ENCODE measurements at regions not wholly inside any gene's neighbourhood (a gene's known extent, or its start where the extent isn't known, plus 50 kb on each side); places are given as distances from the start of the nearest gene placed in this dataset.
"Not testable (repeated sequence)": the region's sequence is repeated elsewhere in the genome, so short reads cannot be mapped to it uniquely, and the experiment has no call there.

DNA sequence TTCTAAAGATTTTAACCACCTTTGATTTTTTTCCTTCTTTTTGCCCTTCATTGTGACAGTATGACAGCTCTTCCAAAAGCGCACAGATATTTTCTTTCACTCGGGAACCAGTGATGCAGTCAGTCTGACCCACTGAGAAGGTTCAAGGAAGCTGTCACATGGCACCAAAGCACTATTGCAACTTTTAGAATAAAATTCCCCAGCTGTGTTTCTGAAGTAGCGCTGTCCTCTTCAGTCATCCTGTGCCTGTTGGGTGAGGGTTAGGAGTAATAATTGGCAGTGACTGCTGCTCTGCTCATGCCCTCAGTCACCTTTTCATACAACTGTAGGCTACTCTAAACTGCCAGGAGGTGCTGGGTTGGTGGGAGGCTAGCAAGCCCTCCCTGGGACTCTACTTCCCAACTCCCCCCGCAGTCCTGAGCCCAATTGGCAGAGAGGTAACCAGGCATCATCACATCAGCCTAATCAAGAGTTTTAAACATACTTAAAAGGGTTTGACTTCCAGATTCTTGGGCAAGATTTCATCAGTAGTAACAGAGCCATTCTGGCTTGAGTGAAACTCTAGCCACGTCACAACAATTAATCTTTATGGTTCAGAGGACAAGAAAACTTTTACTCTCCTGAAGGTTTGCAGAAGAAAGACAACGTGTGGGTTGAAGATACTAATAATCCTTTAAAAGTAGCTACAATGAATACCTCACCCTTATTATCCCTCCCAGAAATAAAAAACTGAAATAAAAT lies 473.3 kb downstream of the FBXO15 start:
- no peak for DNase-seq

DNA sequence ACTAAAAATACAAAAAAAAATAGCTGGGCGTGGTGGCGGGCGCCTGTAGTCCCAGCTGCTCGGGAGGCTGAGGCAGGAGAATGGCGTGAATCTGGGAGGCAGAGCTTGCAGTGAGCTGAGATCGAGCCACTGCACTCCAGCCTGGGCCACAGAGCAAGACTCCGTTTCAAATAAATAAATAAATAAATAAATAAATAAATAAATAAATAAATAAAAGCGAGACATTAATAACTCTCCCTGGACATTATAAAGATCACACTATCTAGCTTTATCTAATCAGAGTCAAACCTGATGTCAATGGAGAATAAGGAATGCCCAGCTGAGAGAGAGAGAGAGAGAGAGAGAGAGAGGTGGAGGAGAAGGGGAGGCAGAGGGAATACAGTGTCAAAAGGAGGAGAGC lies 476.2 kb downstream of the FBXO15 start:
- not testable (repeated sequence) for DNase-seq

DNA sequence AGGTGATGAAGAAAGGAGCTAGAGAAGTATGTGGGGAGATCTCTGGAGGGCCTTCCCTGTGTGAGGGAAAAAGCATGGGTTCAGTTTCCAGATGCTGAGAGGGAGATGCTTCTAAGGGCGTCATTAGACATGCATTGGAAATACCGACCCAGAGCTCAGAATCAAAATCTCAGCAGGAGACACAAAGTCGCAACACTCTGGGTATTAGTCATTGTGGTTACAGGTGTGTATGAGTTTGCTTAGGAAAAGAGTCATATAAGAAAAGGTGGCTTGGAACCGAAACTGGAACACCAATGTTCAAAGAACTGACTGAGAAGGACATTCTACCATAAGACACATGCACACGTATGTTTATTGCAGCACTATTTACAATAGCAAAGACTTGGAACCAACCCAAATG lies 477.1 kb downstream of the FBXO15 start:
- DNase-seq, result no peak

DNA sequence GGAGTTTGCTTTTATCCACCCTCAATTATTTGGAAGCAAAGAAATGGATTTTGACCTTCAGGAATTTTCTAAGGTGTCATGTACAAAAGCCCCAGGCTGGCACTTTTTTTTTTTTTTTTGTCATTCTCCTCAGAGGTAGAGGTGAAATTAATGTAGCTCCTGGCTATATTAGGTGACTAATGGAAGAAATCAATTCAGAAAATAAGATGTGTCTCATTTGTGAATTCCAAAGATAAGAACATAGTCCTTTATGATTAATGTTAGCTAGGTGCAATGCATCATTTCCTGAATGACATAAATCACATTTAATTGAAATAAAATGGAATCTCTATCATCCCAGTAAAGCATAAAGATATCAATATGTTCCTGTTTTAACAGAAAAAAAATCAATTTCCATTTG lies 477.6 kb downstream of the FBXO15 start:
- DNase-seq, result no peak

DNA sequence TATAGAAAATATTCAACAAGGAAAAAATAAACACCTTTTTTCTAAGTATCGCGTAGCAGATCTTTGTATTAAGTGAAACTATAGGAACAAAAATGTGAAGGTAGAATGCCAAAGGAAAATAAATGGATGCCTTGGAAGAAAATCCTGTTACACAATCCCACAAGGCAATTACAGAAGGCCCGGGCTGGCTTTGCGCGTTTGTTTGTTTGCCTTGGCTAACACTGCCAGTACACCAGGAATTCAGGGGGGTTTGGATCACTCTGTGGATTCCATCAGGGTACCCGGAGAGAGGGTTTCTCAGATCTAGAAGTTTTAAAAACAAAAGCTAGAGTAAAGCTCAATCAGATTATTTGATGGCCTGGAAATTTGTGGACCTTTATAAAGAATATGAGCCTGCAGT lies 478.3 kb downstream of the FBXO15 start:
- no peak for DNase-seq

DNA sequence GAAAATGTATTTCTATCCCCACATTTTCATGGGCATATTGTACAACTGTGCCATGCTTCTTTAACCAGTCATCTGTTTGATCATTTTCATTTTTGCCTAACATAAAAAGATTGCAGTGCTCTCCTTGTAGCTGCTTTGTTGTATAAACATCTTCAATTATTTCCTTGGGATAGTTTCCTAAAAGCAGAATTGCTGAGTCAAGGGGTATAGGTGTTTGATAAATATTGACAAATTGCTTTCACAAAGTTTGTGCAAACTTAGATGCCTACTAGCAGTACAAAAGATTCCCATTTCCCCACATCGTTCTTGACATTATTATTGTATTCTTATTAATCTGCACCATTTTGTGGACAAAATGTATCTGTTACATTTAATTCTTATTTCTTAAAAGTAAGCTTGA lies 479.6 kb downstream of the FBXO15 start:
- no peak for DNase-seq

DNA sequence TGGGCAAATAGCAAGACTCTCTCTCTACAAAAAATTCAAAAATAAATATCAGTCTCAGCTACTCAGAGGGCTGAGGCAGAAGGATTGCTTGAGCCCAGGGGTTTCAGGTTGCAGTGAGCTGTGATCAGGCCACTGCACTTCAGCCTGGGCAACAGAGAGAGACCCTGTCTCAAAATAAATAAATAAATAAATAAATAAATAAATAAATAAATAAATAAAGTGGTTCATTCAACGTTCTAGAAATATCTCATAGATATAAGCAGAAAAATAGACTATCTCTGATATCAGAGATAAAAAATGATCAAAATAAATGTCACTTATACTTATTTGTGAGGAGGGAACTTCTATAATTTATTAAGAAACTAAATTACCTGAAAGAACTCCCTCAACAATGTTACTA lies 480.9 kb downstream of the FBXO15 start:
- DNase-seq, result no peak

DNA sequence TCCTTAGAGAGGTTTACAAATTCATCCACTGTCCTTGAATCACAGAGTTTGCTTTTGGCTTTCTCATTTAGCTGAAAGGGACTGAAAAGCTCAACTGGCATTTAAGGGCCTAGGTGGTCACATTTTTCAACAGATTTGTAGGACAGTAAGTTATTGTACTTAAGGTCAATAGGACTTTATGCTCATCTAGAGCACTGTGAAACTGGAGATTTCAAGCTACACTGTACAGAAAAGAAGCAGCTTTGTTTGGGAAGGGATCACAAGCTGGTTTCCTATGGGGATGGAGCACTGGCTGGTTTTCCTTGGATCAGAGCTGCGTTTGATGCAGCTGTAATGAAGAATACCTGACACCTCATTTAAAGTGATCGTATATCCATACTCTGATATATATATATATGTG lies 482.7 kb downstream of the FBXO15 start:
- no peak for DNase-seq

DNA sequence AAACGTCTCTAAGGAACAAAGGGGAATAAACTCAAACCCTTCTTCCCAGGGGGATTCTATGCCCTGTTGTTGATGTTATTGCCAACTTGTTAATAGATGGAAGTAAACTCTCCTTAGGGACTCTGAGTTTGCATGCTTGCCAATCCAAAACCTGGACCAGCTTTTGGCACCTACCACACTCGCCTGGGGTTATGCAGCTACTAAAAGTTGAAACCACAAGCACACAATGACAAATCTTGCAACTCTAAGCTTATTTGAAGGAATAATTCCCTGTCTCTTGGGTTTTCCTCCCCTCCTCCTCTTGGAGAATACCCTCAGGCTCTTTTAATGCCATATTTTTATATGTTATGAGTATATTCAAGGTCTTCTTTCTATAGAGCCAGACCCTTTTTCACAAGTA lies 484.1 kb downstream of the FBXO15 start:
- no peak for DNase-seq

DNA sequence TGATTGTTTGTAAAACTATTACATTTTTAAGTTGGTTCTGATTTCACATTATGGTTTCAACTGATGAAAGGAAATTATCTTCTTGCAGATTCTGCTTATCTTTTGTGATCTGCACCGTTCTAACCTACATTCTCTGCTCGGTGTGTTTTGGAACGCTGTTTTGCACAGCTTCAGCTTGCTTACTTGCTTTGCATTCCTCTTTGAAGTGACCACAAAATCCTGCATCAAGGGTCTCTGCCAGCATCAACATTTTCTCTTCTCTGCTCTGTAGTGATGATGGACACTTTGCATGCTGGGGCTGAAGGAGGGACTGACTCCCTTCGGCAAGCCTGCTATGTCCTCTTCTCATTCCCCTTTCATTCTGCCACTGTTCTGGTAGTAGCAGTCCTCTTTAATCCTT lies 485.2 kb downstream of the FBXO15 start:
- no peak for DNase-seq

DNA sequence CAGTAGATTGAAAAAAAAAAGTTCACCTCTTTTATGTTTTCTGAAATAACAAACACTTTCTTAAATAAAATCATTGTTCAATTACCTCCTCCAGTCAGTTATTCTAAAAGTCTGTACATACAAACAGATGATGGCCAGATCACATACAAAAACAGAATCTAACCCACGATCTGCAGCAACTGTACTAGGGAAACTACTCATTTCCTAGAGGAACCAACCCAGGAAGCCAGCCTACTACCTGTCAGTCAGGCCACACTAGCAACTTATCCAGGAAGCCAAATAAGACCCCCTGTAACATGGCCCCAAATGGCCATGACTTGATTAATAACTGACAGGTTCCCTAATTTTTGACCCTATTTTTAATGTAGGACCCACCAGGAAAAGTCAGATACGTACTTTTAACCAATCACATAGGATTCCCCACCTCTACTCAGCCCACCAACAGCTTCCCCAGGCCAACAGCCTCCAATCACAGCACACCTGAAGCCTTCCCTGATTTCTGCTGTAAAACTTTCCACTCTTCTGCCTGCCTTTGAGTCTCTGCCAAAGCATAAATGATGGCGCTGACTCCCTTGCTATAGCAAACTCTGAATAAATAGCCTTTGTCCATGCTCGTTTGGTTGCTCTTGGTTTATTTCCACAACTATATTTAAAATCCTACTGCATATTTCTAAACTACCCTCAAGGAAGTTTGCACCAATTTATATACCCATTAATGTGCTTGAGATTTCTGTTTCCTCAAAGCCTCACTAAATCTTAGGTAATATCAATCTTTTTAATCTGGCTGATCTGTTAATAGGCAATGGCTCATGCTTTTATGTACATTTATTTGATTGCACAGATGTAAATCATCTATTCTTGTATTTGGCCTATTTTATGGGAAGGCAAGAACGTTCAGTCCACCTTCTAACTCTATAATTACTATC lies 486.4 kb downstream of the FBXO15 start:
- DNase-seq, result no peak

DNA sequence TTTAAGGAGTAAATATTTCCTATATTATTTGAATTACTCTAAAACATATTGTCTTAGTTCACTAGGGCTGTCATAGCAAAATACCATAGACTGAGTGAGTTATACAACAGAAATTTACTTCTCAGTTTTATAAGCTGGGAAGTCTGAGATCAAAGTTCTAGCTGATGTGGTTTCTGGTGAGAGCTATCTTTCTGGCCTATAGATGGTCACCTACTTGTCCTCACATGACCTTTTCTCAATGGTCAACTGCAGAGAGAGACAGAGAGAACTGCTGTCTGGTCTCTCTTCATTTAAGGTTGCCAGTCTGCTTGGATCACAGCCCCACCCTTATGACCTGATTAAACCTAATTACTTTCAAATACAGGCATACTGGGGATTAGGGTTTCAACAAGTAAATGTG lies 490.9 kb downstream of the FBXO15 start:
- DNase-seq, result no peak

DNA sequence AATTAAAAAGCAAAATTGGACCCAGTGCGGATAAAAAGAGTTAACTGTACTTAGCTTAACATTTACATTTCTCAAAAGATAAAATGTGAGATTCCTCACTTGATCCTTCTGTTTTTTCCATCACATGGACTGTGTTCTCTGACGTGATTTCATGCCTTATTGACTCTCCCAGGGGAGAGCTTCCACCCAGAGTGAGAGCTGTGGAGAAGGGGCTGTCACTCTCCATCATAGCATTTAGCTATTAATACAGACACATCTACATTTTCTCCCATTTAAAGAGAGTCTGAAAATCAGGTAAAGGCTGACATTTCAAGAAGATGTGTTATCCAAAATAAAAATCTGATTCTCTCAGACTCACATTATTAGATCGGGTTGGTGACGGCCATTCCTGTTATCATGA lies 493.8 kb downstream of the FBXO15 start:
- DNase-seq, result no peak

DNA sequence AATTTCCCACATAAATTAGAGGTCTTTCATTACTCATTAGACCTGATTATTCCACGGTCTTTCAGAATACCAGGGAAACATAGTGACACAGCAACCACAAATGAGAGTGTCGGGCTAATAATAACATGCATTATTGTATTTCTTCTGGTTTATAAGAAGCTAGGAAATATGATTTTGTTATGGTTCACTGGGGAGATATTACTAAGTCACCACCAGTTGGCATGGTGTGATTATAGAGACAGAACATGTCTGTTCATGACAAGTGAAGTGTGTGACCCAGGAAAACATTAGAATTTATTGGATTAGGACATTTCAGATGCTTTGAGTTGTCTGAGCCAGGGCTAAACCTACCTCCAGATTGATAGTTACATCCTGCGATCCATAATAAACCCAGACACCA lies 494.4 kb downstream of the FBXO15 start:
- no peak for DNase-seq

DNA sequence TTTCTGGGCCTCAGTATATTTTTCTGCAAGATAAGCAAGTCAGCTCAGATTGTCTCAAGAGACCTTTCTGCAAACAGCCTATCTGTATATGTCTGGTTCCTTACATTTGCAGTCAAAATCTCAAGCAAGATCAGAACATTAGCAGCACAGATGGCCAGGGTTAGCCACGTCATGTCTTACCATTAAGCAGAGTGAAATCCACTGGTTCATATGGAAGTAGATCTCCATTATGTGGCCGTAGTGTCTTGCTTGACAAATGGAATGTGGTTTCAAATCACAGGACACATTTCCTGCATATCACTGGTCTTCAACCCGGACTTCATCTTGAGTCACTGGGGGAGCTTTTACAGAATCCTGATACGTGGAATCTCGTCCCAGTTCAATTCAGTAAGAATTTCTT lies 500.2 kb downstream of the FBXO15 start:
- no peak for DNase-seq

DNA sequence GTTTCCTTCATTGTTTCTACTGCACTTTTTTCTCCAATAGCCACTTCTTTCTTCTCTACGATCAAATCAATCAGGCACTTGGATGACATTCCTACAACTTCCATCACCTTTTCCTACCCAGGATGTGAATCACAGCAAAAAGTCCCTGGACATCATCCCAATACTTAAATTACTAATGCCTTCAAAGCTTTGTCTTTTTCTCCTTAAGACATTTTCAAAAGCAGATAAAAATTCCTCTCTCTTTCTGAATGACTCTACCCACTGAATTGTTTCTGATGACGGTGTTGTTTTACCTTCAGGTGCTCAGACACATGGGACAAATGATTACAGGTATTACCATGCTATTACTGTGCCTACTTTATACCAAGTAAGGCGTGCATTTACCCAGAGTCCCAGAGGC lies 500.9 kb downstream of the FBXO15 start:
- DNase-seq, result no peak

DNA sequence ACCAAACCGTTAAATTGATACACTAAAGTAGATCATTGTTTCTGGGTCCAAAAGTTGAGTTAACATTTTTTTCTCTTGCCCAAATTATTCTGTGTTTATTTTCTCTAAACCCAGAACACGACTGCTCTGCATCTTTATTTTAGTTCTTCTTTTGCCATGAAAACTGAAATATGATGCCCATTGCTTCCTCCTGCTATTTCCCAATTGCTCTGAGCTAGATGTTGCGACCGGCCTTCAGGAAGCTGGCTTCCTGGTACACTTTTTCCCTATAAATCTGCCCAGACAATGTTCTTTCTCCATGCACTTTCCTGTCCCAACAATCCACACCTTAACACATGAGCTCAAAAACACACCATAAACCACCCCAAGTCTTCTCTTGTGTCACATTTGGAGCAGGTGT lies 501.4 kb downstream of the FBXO15 start:
- DNase-seq, result no peak

DNA sequence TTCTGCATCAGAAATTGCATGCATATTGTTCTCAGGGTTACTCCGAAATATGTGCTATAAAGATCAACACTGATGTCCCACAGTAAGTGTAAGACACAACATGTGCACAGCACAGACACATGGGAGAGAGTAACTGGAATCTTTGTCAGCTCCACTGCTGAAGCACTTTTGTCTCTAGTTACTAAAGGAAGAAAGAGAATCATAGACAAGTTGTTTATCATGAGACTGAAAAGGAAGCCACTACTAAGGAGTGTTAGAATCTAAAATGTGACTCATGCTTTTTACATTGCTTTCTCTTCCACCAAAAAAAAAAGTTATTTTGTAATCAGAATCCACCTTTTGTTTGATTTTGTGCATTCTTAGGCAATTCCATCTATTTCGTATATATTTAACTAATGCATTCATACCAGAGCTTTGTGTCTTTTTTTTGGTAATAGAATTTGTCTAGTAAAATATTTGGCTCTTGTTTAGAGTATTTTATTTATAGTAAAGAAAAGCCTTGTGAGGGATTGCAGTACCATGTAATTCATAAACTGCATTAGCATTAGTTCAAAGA lies 502.4 kb downstream of the FBXO15 start:
- no peak for DNase-seq

DNA sequence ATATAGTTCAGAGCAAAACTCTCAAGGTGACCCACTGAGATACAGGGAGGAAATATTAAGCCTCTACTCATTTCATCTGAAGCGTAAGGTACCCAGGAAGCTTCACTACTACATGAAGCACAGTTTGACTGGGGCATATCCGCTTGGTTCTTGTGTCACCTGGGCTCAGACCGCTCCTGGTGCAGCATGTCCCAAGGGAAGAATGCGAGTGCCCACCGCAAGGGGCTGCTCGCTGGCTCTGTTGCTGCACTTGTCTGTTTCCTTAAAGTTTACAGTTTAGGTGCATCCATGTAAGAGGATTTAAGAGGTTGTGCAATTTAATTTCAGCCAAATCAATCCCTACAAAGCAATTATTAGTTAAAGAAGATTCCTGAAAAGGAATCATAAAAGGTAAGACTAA lies 507.8 kb downstream of the FBXO15 start:
- DNase-seq, result no peak

DNA sequence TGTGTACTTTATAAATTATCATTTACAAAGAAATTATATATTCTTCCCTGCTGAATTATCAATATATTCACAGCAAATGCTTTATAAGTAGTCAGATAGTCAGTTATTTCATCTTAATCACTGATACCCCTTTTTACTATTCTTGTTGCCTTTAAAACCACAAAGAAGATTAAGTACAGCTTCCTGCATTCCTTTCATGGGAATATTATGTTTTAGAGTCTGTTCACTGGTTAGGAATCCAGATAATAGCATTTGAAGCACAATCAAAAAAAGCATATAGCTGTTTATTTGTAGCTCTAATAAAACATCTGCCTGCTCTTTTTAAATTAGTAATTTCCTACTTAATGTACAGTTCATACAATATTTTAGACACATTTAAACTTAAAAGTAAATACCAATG lies 508.9 kb downstream of the FBXO15 start:
- no peak for DNase-seq

DNA sequence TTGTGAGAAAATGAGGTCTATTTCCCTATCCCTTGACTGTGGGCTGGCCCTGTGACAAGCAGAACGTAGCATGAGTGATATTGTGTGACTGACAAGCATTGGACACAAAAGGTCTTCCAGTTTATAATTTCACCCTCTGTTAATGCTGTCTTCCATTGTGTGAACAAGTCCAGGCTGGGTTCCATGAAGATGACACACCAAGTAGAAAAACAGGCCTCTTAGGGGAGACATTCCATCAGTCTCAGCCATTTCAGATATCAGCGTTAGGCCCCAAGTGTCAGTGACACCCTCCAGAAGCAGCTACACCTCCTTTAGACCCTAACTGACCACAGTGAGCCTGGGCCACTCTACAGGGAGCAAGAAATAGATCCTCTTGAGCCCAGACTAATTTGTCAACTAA lies 511.3 kb downstream of the FBXO15 start:
- DNase-seq, result no peak

DNA sequence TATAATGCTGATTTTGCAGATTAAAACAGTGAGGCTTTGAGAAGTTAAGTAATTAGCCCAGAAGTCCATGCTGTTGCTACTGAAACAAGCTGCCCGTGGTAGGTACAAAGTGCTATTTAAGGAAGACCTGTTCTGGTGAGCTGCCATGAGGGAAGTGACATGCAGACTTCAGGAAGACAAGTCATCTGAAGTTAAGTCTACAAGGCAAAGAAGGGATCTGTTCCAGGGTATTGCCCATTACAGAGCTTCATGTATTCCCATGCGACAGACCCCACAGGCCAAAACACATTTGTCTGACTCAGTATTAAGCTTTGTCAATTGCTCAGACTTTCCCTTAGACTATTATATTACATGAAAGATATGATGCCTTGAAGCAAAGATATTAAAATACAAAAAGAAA lies 520.8 kb downstream of the FBXO15 start:
- no peak for DNase-seq

DNA sequence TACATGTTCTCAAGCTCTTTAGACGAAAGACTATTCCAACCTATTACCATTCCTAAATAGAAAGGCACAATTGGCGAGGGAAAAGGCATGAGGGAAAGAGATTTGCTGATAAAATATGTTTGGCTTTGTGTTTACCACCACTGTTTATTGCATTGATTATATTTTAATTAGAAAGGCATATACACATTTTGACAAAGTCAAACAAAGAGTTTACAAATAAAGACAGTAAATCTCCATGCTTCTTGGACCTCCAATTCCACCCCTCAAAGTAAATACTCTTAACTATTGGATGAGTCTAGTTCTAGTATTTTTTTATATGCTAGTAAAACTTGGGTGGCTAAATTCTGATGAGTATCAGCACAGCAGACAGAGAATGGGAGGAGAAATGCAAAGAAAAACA lies 521.4 kb downstream of the FBXO15 start:
- no peak for DNase-seq

DNA sequence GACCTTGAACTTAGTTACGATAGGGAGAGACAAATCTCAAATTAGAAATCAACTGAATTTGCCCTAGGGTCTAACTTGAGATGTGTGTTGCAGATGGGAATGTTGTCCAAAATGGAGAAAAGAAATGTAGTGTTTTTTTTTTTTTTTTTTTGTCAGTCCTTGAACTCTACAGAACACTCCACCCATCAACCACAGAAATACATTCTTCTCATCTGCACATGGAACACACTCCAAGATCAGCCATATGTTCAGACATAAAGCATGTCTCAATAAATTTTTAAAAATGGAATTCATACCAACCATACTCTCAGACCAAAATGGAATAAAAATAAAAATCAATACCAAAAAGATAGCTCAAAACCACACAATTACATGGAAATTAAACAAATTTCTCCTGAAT lies 526.5 kb downstream of the FBXO15 start:
- DNase-seq, result no peak
